Cardiac fibroblast (primary cell): ENCODE measurements at regions not wholly inside any gene's neighbourhood (a gene's known extent, or its start where the extent isn't known, plus 50 kb on each side); places are given as distances from the start of the nearest gene placed in this dataset.
A peak's percentile ranks its signal among the peaks of the same experiment; 100 is the strongest.

Experiments
- DNase-seq, 2 donors: peaks; one replicate each; pipeline versions ENCODE4 v3.0.0 to v3.0.0-alpha.2; 2010; ENCODE audit warnings: low read depth in 2 of 2
- H3K4me3 ChIP-seq, 2 donors: replicated peaks in 1 of 2; 1 replicate in 1 of 2; 2 replicates in 1 of 2; pipeline ENCODE4 v1.5.1; 2011; ENCODE audit warnings: low read depth in 2 of 2, low read length in 2 of 2, mild to moderate bottlenecking in 2 of 2, moderate library complexity in 1 of 2
- TF ChIP-seq, protein P1 (sequence below): IDR thresholded peaks from one replicate; pipeline ENCODE4 v1.5.1; 2011; ENCODE audit warnings: low read depth, mild to moderate bottlenecking, low read length, inconsistent platforms

- H3K4me3 ChIP-seq = no peak overlapping the region
- no peak for DNase-seq
- TF ChIP-seq, protein P1, sequence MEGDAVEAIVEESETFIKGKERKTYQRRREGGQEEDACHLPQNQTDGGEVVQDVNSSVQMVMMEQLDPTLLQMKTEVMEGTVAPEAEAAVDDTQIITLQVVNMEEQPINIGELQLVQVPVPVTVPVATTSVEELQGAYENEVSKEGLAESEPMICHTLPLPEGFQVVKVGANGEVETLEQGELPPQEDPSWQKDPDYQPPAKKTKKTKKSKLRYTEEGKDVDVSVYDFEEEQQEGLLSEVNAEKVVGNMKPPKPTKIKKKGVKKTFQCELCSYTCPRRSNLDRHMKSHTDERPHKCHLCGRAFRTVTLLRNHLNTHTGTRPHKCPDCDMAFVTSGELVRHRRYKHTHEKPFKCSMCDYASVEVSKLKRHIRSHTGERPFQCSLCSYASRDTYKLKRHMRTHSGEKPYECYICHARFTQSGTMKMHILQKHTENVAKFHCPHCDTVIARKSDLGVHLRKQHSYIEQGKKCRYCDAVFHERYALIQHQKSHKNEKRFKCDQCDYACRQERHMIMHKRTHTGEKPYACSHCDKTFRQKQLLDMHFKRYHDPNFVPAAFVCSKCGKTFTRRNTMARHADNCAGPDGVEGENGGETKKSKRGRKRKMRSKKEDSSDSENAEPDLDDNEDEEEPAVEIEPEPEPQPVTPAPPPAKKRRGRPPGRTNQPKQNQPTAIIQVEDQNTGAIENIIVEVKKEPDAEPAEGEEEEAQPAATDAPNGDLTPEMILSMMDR = no peak
Observed at GRCh38 chr15:61798631-61799030, 261.6 kb downstream of the VPS13C start.

- H3K4me3 ChIP-seq = no peak overlapping the region
- peak; percentile 11 to 90 for DNase-seq
- TF ChIP-seq, protein P1 = no peak
Observed at GRCh38 chr15:61796056-61796455, 264.2 kb downstream of the VPS13C start.

GRCh38 chr15:61794881-61795280 lies 265.4 kb downstream of the VPS13C start:
- DNase-seq = peak in 1 of 2 donors; percentile 81
- no peak overlapping the region for H3K4me3 ChIP-seq
- TF ChIP-seq, protein P1 = no peak

DNA sequence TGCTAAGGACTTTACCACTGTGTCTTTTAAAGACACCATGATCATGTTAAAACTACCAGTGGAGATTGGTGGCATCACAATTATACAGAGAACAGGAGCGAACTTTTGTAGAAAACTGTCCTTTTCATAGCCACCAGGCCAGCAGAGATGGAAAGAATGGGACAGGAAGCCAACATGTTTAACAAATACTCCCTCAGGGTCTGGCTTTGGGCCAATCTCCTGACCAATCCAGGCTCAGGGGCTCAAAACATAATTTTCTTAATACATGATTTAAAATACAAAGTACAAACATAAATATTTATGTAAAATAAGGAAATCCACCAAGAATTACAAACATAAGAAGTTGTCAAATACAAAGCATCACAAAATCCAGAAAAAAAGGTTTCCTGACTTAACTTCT lies 266.0 kb downstream of the VPS13C start:
- no peak overlapping the region for H3K4me3 ChIP-seq
- TF ChIP-seq, protein P1 = no peak
- peak in 1 of 2 donors; percentile 68 for DNase-seq

DNA sequence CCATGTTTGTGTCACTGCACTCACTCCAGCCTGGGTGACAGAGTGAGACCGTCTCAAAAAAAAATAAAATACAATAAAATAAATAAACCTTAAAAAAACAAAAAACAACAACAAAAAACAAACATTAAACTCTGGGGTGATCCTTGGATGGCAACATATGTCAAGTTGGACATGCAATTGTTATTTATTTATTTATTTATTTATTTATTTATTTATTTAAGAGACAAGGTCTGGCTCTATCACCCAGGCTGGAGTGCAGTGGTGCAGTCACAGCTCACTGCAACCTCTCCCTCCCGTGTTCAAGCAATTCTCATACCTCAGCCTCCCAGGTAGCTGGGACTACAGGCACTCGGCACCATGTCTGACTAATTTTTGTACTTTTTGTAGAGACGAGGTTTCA lies 275.5 kb downstream of the VPS13C start:
- no peak overlapping the region for H3K4me3 ChIP-seq
- no peak for DNase-seq
- TF ChIP-seq, protein P1 = no peak

GRCh38 chr15:61780278-61780980 lies 279.8 kb downstream of the VPS13C start:
- no peak overlapping the region for H3K4me3 ChIP-seq
- TF ChIP-seq, protein P1 = no peak
- no peak for DNase-seq

GRCh38 chr15:61777689-61778088 lies 282.6 kb downstream of the VPS13C start:
- H3K4me3 ChIP-seq = no peak overlapping the region
- TF ChIP-seq, protein P1 = no peak
- no peak for DNase-seq
